A673 (cell line): ENCODE measurements at regions not wholly inside any gene's neighbourhood (a gene's known extent, or its start where the extent isn't known, plus 50 kb on each side); places are given as distances from the start of the nearest gene placed in this dataset.

Experiments
- CTCF ChIP-seq: fragments of 300-800, 200-600 bp; sonication (generic); conservative IDR thresholded peaks from 2 replicates; pipeline ENCODE4 v1.5.1; 2017; ENCODE audit warnings: low read depth, mild to moderate bottlenecking, antibody characterized with exemption, low read length, moderate library complexity, mixed read lengths
- EZH2 ChIP-seq: fragments of 200-600 bp; sonication (generic); IDR thresholded peaks from 2 replicates; pipeline ENCODE4 v1.6.1; 2017; ENCODE audit warnings: borderline replicate concordance, low read depth, mild to moderate bottlenecking, mixed read lengths, antibody characterized with exemption, low read length; ENCODE audit not compliant: poor library complexity, severe bottlenecking

- TF ChIP-seq CTCF (no peak), EZH2 (no peak)
These were observed 642.0 kb downstream of the XPNPEP1 start for GRCh38 chr10:109281347-109281746.
